GM12875 (cell line): ENCODE measurements at regions not wholly inside any gene's neighbourhood (a gene's known extent, or its start where the extent isn't known, plus 50 kb on each side); places are given as distances from the start of the nearest gene placed in this dataset.

Source experiments
- H3K4me3 ChIP-seq: one replicate; pipeline ENCODE4 v1.5.1; 2011; ENCODE audit warnings: low read depth, low read length, control low read depth
- CTCF ChIP-seq: IDR thresholded peaks from 2 replicates; pipeline ENCODE4 v1.5.1; 2011; ENCODE audit warnings: low read depth, mild to moderate bottlenecking, control low read depth, inconsistent platforms, low read length, moderate library complexity, borderline replicate concordance; ENCODE audit not compliant: insufficient read depth

DNA sequence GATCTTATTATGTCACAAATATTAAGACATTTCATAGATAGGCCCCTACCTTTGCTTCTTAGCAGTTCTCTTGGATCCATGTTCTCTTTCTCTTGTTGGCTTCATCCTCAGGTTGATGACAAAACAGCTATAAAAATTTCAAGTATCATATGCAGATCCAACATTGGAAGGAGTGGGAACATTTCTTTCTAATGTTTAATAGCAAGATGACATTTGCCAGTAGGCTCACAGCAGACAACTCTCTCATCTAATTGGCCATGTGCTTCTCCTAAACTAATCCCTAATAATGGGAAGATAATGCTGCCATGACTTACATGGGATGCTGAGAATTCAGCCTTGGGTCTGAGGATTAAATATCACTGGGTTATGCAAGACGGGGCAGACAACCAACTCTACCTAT is 485.5 kb upstream of the SEMA6A start:
- no peak overlapping the region for H3K4me3 ChIP-seq

DNA sequence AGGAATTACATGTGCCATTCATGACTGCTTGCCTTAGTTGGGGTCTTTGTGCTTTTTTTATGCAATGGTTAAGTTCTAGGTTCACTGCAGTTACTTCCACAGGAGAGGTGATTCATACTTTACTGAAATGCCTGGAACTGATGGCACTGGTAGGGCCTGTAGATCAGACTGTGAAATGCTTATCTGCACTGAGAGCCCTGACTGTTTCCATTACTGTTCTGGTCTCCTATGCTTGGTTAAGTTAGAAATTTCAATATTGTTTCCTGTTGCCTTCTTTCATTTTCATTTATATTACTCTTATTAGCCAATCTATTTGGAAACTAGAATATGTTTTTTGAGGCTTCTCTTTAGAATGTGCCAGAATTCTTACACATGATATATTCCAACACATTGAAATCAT is 484.1 kb upstream of the SEMA6A start:
- TF ChIP-seq CTCF = no peak
- no peak overlapping the region for H3K4me3 ChIP-seq

More for the DNA sequence above, 485.5 kb upstream of the SEMA6A start:
- TF ChIP-seq CTCF = no peak

DNA sequence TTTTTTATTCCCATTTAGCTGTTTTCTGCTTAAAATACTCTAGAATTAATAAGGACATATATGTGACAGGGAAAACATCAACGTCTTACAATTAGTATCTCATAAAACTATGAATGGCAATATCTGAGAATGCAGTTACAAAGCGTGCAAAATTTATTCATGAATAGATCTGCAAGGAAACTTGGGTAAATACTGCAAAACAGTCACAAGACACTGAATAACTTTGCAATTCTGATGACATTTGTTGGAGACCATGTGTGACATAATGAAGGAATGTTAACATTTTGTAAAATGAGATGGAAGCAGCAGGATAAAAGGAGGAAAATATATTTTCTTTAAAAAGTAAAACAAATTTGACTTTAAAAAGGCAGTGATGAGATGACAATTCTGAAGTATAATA is 480.9 kb upstream of the SEMA6A start:
- no peak for TF ChIP-seq CTCF
- no peak overlapping the region for H3K4me3 ChIP-seq

DNA sequence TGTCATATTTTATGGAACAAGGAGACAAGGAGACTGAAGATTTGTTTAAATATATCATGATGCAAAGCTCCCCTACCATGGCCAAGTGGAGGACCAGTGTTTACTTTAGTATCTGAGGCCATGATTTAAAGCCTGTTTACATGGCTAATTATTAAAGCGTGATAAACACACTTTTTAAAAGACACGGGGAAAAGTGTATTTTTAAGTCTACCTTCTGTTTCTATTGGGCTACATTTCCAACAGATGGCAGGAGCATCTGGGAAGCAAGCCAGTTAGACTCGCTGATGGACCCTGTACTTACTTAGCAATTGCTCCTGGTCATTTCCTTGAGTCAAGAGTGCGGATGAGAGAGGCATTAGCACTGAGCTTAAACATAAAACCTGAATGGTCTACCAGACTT is 480.3 kb upstream of the SEMA6A start:
- no peak overlapping the region for H3K4me3 ChIP-seq
- TF ChIP-seq CTCF = no peak

DNA sequence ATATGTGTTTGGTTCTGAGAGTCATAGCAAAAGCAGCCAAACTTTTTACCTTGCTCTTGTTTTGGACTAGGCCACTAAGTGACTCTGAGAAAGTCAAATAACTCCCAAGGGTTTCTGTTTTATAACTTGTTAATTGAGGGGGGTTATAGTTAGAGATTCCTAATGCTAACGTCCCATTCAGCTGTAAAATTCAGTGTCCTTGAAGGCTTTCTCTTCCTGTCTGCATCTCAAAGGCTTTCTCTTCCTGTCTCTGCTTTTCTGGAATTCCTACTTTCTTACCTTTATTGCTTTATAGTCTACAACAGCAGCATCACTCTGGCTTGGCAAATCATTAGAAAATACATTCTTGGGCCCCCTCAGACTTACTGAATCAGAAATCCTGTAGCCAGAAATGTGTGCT is 479.5 kb upstream of the SEMA6A start:
- no peak overlapping the region for H3K4me3 ChIP-seq
- no peak for TF ChIP-seq CTCF

DNA sequence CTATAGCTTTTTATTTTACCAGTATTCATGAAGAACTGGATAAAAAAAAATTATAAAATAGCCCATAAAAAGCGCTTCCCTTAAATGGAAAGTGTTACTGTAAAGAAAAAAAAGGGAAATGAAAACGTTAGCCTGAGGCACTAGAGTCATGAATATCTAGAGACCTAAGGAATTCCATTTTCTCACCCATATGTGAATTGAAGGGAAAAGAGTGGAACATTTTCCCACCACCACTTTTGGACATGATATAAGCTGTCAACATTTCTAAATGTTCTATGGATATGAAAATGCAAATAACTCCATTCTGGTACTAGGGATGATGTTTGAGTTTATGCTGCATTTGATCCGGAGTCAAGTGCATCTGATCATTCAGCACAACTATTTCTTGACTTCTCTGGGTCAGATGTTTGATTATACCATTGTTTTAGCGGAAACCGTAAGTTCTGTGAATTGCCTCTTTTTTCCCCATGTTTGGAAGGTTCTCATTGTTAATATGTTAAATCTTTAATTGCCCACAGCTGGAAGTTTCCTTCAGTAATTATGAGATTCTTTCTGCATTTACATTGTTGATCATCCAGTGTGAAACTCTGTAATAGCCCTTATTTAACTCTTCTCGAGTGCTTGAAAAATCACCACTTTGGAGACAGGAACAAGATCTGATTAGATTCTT is 467.4 kb upstream of the SEMA6A start:
- H3K4me3 ChIP-seq = no peak overlapping the region
- no peak for TF ChIP-seq CTCF

DNA sequence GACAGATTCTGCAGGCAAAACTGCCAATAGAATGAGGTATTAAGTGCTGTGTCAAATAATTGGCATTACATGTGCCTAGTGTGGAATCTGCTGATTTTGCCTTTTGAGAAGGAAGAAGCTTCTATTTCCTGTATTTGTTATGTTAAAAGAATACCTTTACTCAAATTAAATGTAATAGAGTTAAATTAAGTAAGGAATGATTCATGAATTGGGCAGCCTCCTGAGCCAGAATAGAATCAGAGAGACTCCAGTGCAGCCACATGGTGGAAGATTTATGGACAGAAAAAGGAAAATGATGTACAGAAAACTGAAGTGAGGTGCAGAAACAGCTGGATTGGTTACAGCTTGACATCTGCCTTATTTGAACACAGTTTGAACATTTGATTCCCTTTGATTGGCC is 464.4 kb upstream of the SEMA6A start:
- no peak overlapping the region for H3K4me3 ChIP-seq
- TF ChIP-seq CTCF = no peak
